ACC112 (cell line): ENCODE measurements at regions not wholly inside any gene's neighbourhood (a gene's known extent, or its start where the extent isn't known, plus 50 kb on each side); places are given as distances from the start of the nearest gene placed in this dataset.
"Not testable (repeated sequence)": the region's sequence is repeated elsewhere in the genome, so short reads cannot be mapped to it uniquely, and the experiment has no call there.

Experiments used
- H2AFZ ChIP-seq: fragments of 200-600 bp; sonication (generic); one replicate; pipeline ENCODE4 v1.6.0; 2017; ENCODE audit warnings: antibody characterized with exemption, low read length; ENCODE audit not compliant: unreplicated experiment
- H3K27ac ChIP-seq: fragments of 200-600 bp; sonication (generic); 2 replicates; pipeline ENCODE4 v1.5.1; 2014; ENCODE audit warnings: low read depth, mild to moderate bottlenecking, antibody characterized with exemption, low read length, moderate library complexity
- H3K27me3 ChIP-seq: fragments of 200-600 bp; sonication (generic); 2 replicates; pipeline ENCODE4 v1.6.1; 2014; ENCODE audit warnings: mild to moderate bottlenecking, antibody characterized with exemption, low read length, moderate library complexity, mixed read lengths; ENCODE audit not compliant: insufficient read depth
- H3K36me3 ChIP-seq: fragments of 200-600 bp; sonication (generic); 2 replicates; pipeline ENCODE4 v1.6.1; 2016; ENCODE audit warnings: mild to moderate bottlenecking, antibody characterized with exemption, low read length, moderate library complexity, mixed read lengths; ENCODE audit not compliant: insufficient read depth
- H3K4me1 ChIP-seq: fragments of 200-600 bp; sonication (generic); one replicate; pipeline ENCODE4 v1.6.1; 2016; ENCODE audit warnings: low read length, mixed read lengths; ENCODE audit not compliant: insufficient read depth, unreplicated experiment, control insufficient read depth
- H3K4me3 ChIP-seq: fragments of 200-600 bp; sonication (generic); 2 replicates; pipeline ENCODE4 v1.5.1; 2014; ENCODE audit warnings: mild to moderate bottlenecking, low read depth, low read length
- H3K79me2 ChIP-seq: fragments of 200-600 bp; sonication (generic); one replicate; pipeline ENCODE4 v1.6.0; 2016; ENCODE audit warnings: low read length; ENCODE audit not compliant: control insufficient read depth, unreplicated experiment, insufficient read depth

DNA sequence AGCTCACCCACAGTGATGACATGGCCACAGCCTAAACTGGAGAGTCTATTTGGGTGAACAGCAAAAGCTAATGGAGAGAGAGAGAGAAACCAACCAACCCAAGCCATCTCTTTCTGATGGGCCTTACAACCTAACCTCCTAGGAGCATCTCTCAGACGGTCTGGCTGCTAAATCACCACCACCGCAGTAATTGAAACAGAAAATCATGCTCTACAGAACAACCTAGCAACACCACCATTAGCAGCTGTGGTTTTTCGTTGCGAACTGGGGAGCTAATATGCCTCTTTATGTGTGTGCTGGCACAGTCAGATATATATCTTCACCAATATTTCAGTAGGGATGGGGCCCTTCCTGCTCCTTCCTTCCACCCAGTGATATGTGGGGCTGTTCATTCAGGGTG lies 166.9 kb upstream of the PROK2 start:
- peaks cover 50% of the 10 kb centered on the region for H3K27me3 ChIP-seq
- no peaks in the 10 kb centered on the region for H3K36me3 ChIP-seq
- H3K79me2 ChIP-seq: no peaks in the 10 kb centered on the region
- H3K27ac ChIP-seq: no peak overlapping the region
- no peak overlapping the region for H2AFZ ChIP-seq
- H3K4me3 ChIP-seq: no peak overlapping the region
- H3K4me1 ChIP-seq: peaks cover 5% of the 10 kb centered on the region

GRCh38 chr3:71951361-71951760 lies 166.4 kb upstream of the PROK2 start:
- H3K79me2 ChIP-seq: no peaks in the 10 kb centered on the region
- H3K27me3 ChIP-seq: peaks cover 54% of the 10 kb centered on the region
- H3K36me3 ChIP-seq: no peaks in the 10 kb centered on the region
- H2AFZ ChIP-seq: no peak overlapping the region
- H3K27ac ChIP-seq: no peak overlapping the region
- H3K4me1 ChIP-seq: peaks cover 5% of the 10 kb centered on the region
- no peak overlapping the region for H3K4me3 ChIP-seq

GRCh38 chr3:71949442-71949841 lies 164.5 kb upstream of the PROK2 start:
- H3K27me3 ChIP-seq: peaks cover 73% of the 10 kb centered on the region
- H3K27ac ChIP-seq: no peak overlapping the region
- H3K4me1 ChIP-seq: no peaks in the 10 kb centered on the region
- H3K79me2 ChIP-seq: no peaks in the 10 kb centered on the region
- H3K4me3 ChIP-seq: no peak overlapping the region
- H2AFZ ChIP-seq: no peak overlapping the region
- no peaks in the 10 kb centered on the region for H3K36me3 ChIP-seq

DNA sequence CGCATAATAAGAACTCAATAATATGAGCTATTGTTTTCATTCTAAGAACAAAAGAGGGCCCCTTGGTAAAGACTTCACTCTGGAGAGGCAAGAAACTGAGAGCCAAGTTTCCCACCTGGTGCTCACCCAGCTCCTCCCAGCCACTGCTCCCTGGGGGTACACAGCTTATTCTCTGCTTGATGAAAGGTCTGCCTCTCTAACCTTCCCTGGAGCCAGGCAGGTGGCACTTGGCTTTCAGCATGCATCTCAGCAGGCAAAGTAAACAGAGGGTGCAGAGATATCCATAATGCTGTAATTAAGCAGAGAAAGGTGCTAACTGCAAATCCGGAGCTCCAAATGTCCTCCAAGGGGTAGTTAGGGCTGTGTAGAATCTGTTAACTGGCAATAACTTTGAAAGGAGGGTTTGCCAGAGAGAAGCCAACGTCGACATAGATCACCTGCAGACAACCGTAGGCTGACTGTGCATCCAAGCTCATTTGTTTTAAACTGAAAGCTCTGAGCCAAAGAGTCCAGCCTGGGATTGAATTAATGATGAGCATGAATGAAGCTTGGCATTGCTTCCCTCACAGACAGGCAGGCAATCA lies 159.6 kb upstream of the PROK2 start:
- Histone ChIP-seq H3K27me3 (peaks cover 94% of the 10 kb centered on the region), H3K36me3 (no peaks in the 10 kb centered on the region), H2AFZ (no peak overlapping the region), H3K4me3 (no peak overlapping the region), H3K4me1 (no peaks in the 10 kb centered on the region), H3K79me2 (no peaks in the 10 kb centered on the region), H3K27ac (no peak overlapping the region)

DNA sequence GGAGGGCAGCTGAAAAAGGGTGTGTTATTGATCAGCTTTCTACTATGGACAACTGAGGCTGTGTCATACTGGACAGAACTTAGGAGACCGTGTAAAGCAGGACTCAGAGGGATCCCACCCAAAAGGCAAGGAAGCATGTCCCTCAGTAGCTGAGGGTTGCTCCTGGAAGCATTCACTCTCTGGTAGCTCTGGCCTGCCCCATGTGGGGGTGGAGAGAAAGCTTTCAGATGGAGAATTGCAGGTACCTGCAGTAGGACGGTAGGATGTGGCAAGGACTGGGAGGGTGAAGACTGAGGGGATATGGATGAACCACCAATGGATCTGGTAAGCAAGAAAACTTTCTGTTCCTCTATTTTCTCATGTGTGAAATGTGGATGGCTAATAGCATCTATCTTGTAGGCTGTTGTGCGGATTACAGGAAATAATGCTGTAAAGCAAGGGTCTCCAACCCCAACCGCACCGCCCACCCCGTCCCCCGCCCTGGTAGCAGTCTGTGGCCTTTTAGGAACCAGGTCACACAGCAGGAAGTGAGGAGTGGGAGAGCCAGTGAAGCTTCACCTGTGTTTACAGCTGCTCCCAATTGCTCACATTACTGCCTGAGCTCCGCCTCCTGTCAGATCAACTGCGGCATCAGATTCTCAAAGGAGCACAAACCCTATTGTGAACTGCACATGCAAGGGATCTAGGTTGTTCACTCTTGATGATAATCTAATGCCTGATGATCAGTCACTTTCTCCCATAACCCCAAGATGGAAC lies 157.7 kb upstream of the PROK2 start:
- H3K27me3 ChIP-seq: peaks cover 89% of the 10 kb centered on the region
- H3K4me3 ChIP-seq: no peak overlapping the region
- H3K27ac ChIP-seq: no peak overlapping the region
- H2AFZ ChIP-seq: no peak overlapping the region
- H3K4me1 ChIP-seq: no peaks in the 10 kb centered on the region
- H3K79me2 ChIP-seq: no peaks in the 10 kb centered on the region
- H3K36me3 ChIP-seq: no peaks in the 10 kb centered on the region

DNA sequence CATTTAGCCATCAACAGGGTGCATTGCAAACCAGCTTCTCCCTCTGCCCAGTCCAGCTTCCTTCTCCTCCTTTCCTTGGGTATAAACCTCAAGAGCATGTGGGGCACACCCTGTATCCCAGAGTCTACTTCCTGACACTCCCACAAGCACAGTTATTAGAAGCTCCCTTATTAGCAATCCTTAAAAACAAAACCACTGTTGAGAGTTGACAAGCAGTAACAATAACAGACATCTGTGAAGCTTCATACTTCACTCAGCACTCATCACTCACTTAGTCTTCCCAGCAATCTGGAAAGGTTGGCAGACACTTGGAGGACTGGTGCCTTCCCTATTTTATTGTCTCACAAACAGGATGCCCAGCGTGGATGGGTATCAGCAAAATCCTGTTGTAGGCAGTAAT lies 155.5 kb upstream of the PROK2 start:
- Histone ChIP-seq H3K4me3 (no peak overlapping the region), H3K27ac (no peak overlapping the region), H3K36me3 (no peaks in the 10 kb centered on the region), H3K27me3 (peaks cover 90% of the 10 kb centered on the region), H3K79me2 (no peaks in the 10 kb centered on the region), H2AFZ (no peak overlapping the region), H3K4me1 (no peaks in the 10 kb centered on the region)

GRCh38 chr3:71938081-71938480 lies 153.1 kb upstream of the PROK2 start:
- not testable (repeated sequence) for H2AFZ ChIP-seq, H3K4me3 ChIP-seq, H3K79me2 ChIP-seq, H3K27ac ChIP-seq, H3K36me3 ChIP-seq, H3K4me1 ChIP-seq
- peaks cover 93% of the 10 kb centered on the region for H3K27me3 ChIP-seq

- no peaks in the 10 kb centered on the region for H3K36me3 ChIP-seq
- peaks cover 94% of the 10 kb centered on the region for H3K27me3 ChIP-seq
- no peak overlapping the region for H3K4me3 ChIP-seq
- no peaks in the 10 kb centered on the region for H3K4me1 ChIP-seq
- H3K27ac ChIP-seq: no peak overlapping the region
- no peaks in the 10 kb centered on the region for H3K79me2 ChIP-seq
- H2AFZ ChIP-seq: no peak overlapping the region
Observed at GRCh38 chr3:71936681-71937080, 151.7 kb upstream of the PROK2 start.

DNA sequence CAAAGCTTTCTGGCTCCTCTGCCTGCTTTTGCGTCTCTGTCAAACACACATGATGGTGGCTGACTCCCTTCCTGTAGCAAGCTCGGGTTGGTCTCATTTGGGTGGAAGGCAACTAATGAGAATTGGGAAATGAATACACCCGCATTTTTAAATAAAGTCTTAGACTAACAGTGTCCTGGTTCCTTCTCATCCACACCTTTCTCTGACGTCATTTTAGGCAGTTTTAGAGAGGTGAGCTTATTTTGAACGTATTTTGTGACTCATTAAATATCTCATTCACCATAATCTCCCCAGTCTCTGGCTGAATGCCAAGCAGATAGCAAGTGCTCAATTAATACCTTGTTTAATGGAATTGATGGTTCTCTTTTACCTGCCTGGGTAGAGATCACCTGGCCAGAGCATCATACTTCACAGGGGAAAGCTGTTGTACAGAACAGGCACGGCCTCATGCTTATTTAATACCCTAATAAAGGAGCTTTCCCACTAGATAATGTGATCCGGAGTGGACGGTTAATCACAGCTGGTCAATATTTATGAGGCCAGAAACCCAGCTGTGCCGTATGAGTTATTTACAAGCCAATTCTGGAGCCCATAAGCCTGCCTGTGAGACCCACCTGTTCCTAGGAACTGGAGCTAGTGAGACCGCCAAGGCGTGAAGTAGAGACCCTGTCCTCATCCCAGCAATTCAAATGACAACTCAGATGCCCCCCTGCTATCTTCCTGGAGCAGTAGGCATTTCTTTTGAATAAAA lies 149.7 kb upstream of the PROK2 start:
- H3K79me2 ChIP-seq: no peaks in the 10 kb centered on the region

DNA sequence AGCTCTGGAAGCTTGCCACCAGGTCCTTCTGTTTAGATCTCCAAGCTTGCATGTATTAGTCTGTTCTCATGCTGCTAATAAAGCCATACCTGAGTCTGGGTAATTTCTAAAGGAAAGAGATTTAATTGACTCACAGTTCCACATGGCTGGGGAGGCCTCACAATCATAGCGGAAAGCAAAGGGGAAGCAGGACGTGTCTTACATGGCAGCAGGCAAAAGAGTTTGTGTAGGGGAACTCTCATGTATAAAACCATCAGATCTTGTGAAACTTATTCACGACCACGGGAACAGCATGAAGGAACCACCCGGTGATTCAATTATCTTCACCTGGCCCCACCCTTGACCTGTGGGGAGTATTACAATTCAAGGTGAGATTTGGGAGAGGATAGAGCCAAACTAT lies 147.0 kb upstream of the PROK2 start:
- Histone ChIP-seq H3K27me3 (peaks cover 51% of the 10 kb centered on the region), H3K4me1 (no peaks in the 10 kb centered on the region), H3K27ac (no peak overlapping the region), H2AFZ (no peak overlapping the region), H3K36me3 (no peaks in the 10 kb centered on the region), H3K4me3 (no peak overlapping the region), H3K79me2 (no peaks in the 10 kb centered on the region)

More for the DNA sequence above, 149.7 kb upstream of the PROK2 start:
- Histone ChIP-seq H3K36me3 (no peaks in the 10 kb centered on the region), H3K27me3 (peaks cover 74% of the 10 kb centered on the region), H3K4me1 (no peaks in the 10 kb centered on the region), H2AFZ (no peak overlapping the region), H3K27ac (no peak overlapping the region), H3K4me3 (no peak overlapping the region)
